ENCODE measurements at regions not wholly inside any gene's neighbourhood (a gene's known extent, or its start where the extent isn't known, plus 50 kb on each side); places are given as distances from the start of the nearest gene placed in this dataset.

- no peaks in the 10 kb centered on the region for H3K36me3 Mint-ChIP-seq (ENCODE audit: unreplicated experiment)
These were observed 194.2 kb upstream of the NDN start for GRCh38 chr15:23881291-23881690.

GRCh38 chr15:23890218-23890617, 203.1 kb upstream of the NDN start:
- H3K27me3 Mint-ChIP-seq (ENCODE audit: unreplicated experiment), result no peaks in the 10 kb centered on the region
- H3K4me3 Mint-ChIP-seq (ENCODE audit: unreplicated experiment), result no peak overlapping the region

More at GRCh38 chr15:23881291-23881690, 194.2 kb upstream of the NDN start:
- DNase-seq (ENCODE audit: extremely low spot score, unreplicated experiment), result no peak
- TF ChIP-seq CTCF (IDR thresholded peaks at IDR 0.05), result no peak
- no peaks in the 10 kb centered on the region for H3K4me1 Mint-ChIP-seq (ENCODE audit: unreplicated experiment)
- H3K4me3 Mint-ChIP-seq (ENCODE audit: unreplicated experiment), result no peak overlapping the region
- no peak overlapping the region for H3K27ac Mint-ChIP-seq (ENCODE audit: unreplicated experiment)
- no peaks in the 10 kb centered on the region for H3K27me3 Mint-ChIP-seq (ENCODE audit: unreplicated experiment)
- peaks cover 29% of the 10 kb centered on the region for H3K9me3 Mint-ChIP-seq (ENCODE audit: unreplicated experiment)

GRCh38 chr15:23897091-23897490, 210.0 kb upstream of the NDN start:
- Mint-ChIP-seq H3K27ac (ENCODE audit: unreplicated experiment) (no peak overlapping the region), H3K27me3 (ENCODE audit: unreplicated experiment) (no peaks in the 10 kb centered on the region), H3K4me1 (ENCODE audit: unreplicated experiment) (no peaks in the 10 kb centered on the region), H3K36me3 (ENCODE audit: unreplicated experiment) (no peaks in the 10 kb centered on the region), H3K4me3 (ENCODE audit: unreplicated experiment) (no peak overlapping the region), H3K9me3 (ENCODE audit: unreplicated experiment) (peaks cover 35% of the 10 kb centered on the region)
- TF ChIP-seq CTCF (IDR thresholded peaks at IDR 0.05), result no peak
- no peak for DNase-seq (ENCODE audit: extremely low spot score, unreplicated experiment)

More at GRCh38 chr15:23890218-23890617, 203.1 kb upstream of the NDN start:
- H3K4me1 Mint-ChIP-seq (ENCODE audit: unreplicated experiment), result no peaks in the 10 kb centered on the region
- no peaks in the 10 kb centered on the region for H3K36me3 Mint-ChIP-seq (ENCODE audit: unreplicated experiment)
- H3K9me3 Mint-ChIP-seq (ENCODE audit: unreplicated experiment), result peaks cover 51% of the 10 kb centered on the region
- no peak for TF ChIP-seq CTCF (IDR thresholded peaks at IDR 0.05)
- DNase-seq (ENCODE audit: extremely low spot score, unreplicated experiment), result no peak
- H3K27ac Mint-ChIP-seq (ENCODE audit: unreplicated experiment), result no peak overlapping the region

- H3K27ac Mint-ChIP-seq (ENCODE audit: unreplicated experiment), result no peak overlapping the region
- no peak overlapping the region for H3K4me3 Mint-ChIP-seq (ENCODE audit: unreplicated experiment)
- H3K36me3 Mint-ChIP-seq (ENCODE audit: unreplicated experiment), result no peaks in the 10 kb centered on the region
- peaks cover 35% of the 10 kb centered on the region for H3K9me3 Mint-ChIP-seq (ENCODE audit: unreplicated experiment)
- H3K4me1 Mint-ChIP-seq (ENCODE audit: unreplicated experiment), result no peaks in the 10 kb centered on the region
- DNase-seq (ENCODE audit: extremely low spot score, unreplicated experiment), result no peak
- H3K27me3 Mint-ChIP-seq (ENCODE audit: unreplicated experiment), result no peaks in the 10 kb centered on the region
- no peak for TF ChIP-seq CTCF (IDR thresholded peaks at IDR 0.05)
These were observed 210.4 kb upstream of the NDN start for GRCh38 chr15:23897531-23897930.

GRCh38 chr15:23910030-23910429, 222.9 kb upstream of the NDN start:
- no peak overlapping the region for H3K4me3 Mint-ChIP-seq (ENCODE audit: unreplicated experiment)
- H3K27me3 Mint-ChIP-seq (ENCODE audit: unreplicated experiment), result no peaks in the 10 kb centered on the region
- peaks cover 39% of the 10 kb centered on the region for H3K9me3 Mint-ChIP-seq (ENCODE audit: unreplicated experiment)
- TF ChIP-seq CTCF (IDR thresholded peaks at IDR 0.05), result no peak
- H3K27ac Mint-ChIP-seq (ENCODE audit: unreplicated experiment), result no peak overlapping the region
- H3K36me3 Mint-ChIP-seq (ENCODE audit: unreplicated experiment), result no peaks in the 10 kb centered on the region
- no peaks in the 10 kb centered on the region for H3K4me1 Mint-ChIP-seq (ENCODE audit: unreplicated experiment)
- DNase-seq (ENCODE audit: extremely low spot score, unreplicated experiment), result no peak
